ENCODE measurements at regions not wholly inside any gene's neighbourhood (a gene's known extent, or its start where the extent isn't known, plus 50 kb on each side); places are given as distances from the start of the nearest gene placed in this dataset.

- no peak for DNase-seq
- no peak overlapping the region for H3K27ac ChIP-seq
- H3K9me3 ChIP-seq, result no peaks in the 10 kb centered on the region
- ATAC-seq, result no peak
- no peak for TF ChIP-seq CTCF (IDR thresholded peaks at IDR 0.05)
- H3K27me3 ChIP-seq, result no peaks in the 10 kb centered on the region
- no peak overlapping the region for H3K4me3 ChIP-seq
- no peaks in the 10 kb centered on the region for H3K36me3 ChIP-seq
- intact Hi-C loops (cut with DNase I), result no loop called here
- H3K4me1 ChIP-seq, result no peaks in the 10 kb centered on the region
Observed at GRCh38 chr20:11982289-11982954, 64.7 kb downstream of the BTBD3 start.

- ATAC-seq, result no peak
- no peaks in the 10 kb centered on the region for H3K27me3 ChIP-seq
- no peaks in the 10 kb centered on the region for H3K4me1 ChIP-seq
- intact Hi-C loops (cut with DNase I), result no loop called here
- H3K27ac ChIP-seq, result no peak overlapping the region
- no peaks in the 10 kb centered on the region for H3K36me3 ChIP-seq
- no peak overlapping the region for H3K4me3 ChIP-seq
- DNase-seq, result no peak
- TF ChIP-seq CTCF (IDR thresholded peaks at IDR 0.05), result no peak
- H3K9me3 ChIP-seq, result no peaks in the 10 kb centered on the region
Observed at GRCh38 chr20:11982955-11983470, 65.3 kb downstream of the BTBD3 start.

GRCh38 chr20:11986954-11987353, 69.3 kb downstream of the BTBD3 start:
- Histone ChIP-seq H3K36me3 (no peaks in the 10 kb centered on the region), H3K27me3 (no peaks in the 10 kb centered on the region), H3K9me3 (no peaks in the 10 kb centered on the region), H3K27ac (no peak overlapping the region), H3K4me1 (no peaks in the 10 kb centered on the region), H3K4me3 (no peak overlapping the region)
- ATAC-seq (no peak), DNase-seq (no peak)
- no peak for TF ChIP-seq CTCF (IDR thresholded peaks at IDR 0.05)
- intact Hi-C loops (cut with DNase I), result no loop called here

GRCh38 chr20:11987526-11987925, 69.8 kb downstream of the BTBD3 start:
- Histone ChIP-seq H3K27ac (no peak overlapping the region), H3K9me3 (no peaks in the 10 kb centered on the region), H3K4me3 (no peak overlapping the region), H3K27me3 (no peaks in the 10 kb centered on the region), H3K36me3 (no peaks in the 10 kb centered on the region), H3K4me1 (no peaks in the 10 kb centered on the region)
- no peak for TF ChIP-seq CTCF (IDR thresholded peaks at IDR 0.05)
- intact Hi-C loops (cut with DNase I), result no loop called here
- DNase-seq, result no peak
- no peak for ATAC-seq

GRCh38 chr20:11989018-11989771, 71.5 kb downstream of the BTBD3 start:
- no peak for ATAC-seq
- DNase-seq, result no peak

More at GRCh38 chr20:11989018-11989771, 71.5 kb downstream of the BTBD3 start:
- Histone ChIP-seq H3K9me3 (no peaks in the 10 kb centered on the region), H3K27me3 (no peaks in the 10 kb centered on the region), H3K4me3 (no peak overlapping the region), H3K27ac (no peak overlapping the region), H3K36me3 (no peaks in the 10 kb centered on the region), H3K4me1 (no peaks in the 10 kb centered on the region)
- intact Hi-C loops (cut with DNase I), result no loop called here
- no peak for TF ChIP-seq CTCF (IDR thresholded peaks at IDR 0.05)

All from left lung (tissue), 4 donors.